Middle frontal gyrus (tissue), 1 donor: ENCODE measurements at regions not wholly inside any gene's neighbourhood (a gene's known extent, or its start where the extent isn't known, plus 50 kb on each side); places are given as distances from the start of the nearest gene placed in this dataset.

Experiments
- DNase-seq: peaks from one replicate; pipeline ENCODE4 v3.0.0-alpha.2; 2015; ENCODE audit warnings: low spot score; ENCODE audit errors: extremely low spot score

- no peak for DNase-seq
These were observed 265.1 kb downstream of the NOL4 start for GRCh38 chr18:33959609-33960008.

GRCh38 chr18:33957707-33958106 lies 267.0 kb downstream of the NOL4 start:
- no peak for DNase-seq

GRCh38 chr18:33951031-33951430 lies 273.7 kb downstream of the NOL4 start:
- no peak for DNase-seq

- no peak for DNase-seq
These were observed 278.4 kb downstream of the NOL4 start for GRCh38 chr18:33946336-33946735.

GRCh38 chr18:33944493-33944892 lies 280.2 kb downstream of the NOL4 start:
- no peak for DNase-seq

GRCh38 chr18:33937270-33937816 lies 287.4 kb downstream of the NOL4 start:
- no peak for DNase-seq

GRCh38 chr18:33934258-33934657 lies 290.5 kb downstream of the NOL4 start:
- DNase-seq, result no peak

- no peak for DNase-seq
These were observed 296.5 kb downstream of the NOL4 start for GRCh38 chr18:33928231-33928630.

GRCh38 chr18:33924576-33924975 lies 300.1 kb downstream of the NOL4 start:
- no peak for DNase-seq

GRCh38 chr18:33923980-33924379 lies 300.7 kb downstream of the NOL4 start:
- no peak for DNase-seq

GRCh38 chr18:33918571-33918970 lies 306.1 kb downstream of the NOL4 start:
- DNase-seq, result no peak

GRCh38 chr18:33916200-33916599 lies 308.5 kb downstream of the NOL4 start:
- no peak for DNase-seq

GRCh38 chr18:33914399-33914798 lies 310.3 kb downstream of the NOL4 start:
- DNase-seq, result no peak

GRCh38 chr18:33906046-33906445 lies 318.7 kb downstream of the NOL4 start:
- DNase-seq, result no peak

- no peak for DNase-seq
These were observed 322.7 kb downstream of the NOL4 start for GRCh38 chr18:33901894-33902512.

GRCh38 chr18:33900638-33901037 lies 322.6 kb downstream of the ASXL3 start:
- no peak for DNase-seq

- no peak for DNase-seq
These were observed 320.4 kb downstream of the ASXL3 start for GRCh38 chr18:33898427-33898826.

- no peak for DNase-seq
These were observed 300.2 kb downstream of the ASXL3 start for GRCh38 chr18:33878213-33878612.

GRCh38 chr18:33875029-33875565 lies 297.1 kb downstream of the ASXL3 start:
- DNase-seq, result no peak

GRCh38 chr18:33873112-33873511 lies 295.1 kb downstream of the ASXL3 start:
- no peak for DNase-seq

GRCh38 chr18:33871363-33872025 lies 293.5 kb downstream of the ASXL3 start:
- no peak for DNase-seq

- DNase-seq, result no peak
These were observed 292.0 kb downstream of the ASXL3 start for GRCh38 chr18:33870059-33870458.

GRCh38 chr18:33866386-33866785 lies 288.4 kb downstream of the ASXL3 start:
- no peak for DNase-seq
